NOMO-1 treated with dmso at 0.1 percent for 144 hours (cell line): ENCODE measurements at regions not wholly inside any gene's neighbourhood (a gene's known extent, or its start where the extent isn't known, plus 50 kb on each side); places are given as distances from the start of the nearest gene placed in this dataset.

Experiments used
- DNase-seq: peaks from one replicate; lab custom pipeline; 2025; ENCODE audit not compliant: unreplicated experiment; lab: John Stamatoyannopoulos, UW

DNA sequence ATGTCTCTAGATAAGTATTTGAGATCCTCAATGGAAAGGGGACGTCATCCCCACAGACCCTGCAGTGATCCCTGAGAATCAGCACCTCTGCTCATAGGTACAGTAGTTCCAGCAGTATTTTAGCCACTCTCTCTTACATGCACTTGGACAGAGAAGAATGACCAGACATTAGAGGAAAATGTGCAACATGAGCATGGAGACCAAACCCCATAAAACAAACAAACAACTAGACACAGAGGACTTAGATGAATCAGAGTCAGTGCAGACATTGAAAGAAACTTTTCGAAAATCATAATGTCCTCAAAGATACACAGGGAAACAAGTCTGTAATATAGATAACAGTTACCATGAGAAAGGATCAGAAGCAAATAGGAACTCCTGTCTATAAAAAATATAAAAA lies 108.2 kb downstream of the LYPLAL1 start:
- DNase-seq: no peak

DNA sequence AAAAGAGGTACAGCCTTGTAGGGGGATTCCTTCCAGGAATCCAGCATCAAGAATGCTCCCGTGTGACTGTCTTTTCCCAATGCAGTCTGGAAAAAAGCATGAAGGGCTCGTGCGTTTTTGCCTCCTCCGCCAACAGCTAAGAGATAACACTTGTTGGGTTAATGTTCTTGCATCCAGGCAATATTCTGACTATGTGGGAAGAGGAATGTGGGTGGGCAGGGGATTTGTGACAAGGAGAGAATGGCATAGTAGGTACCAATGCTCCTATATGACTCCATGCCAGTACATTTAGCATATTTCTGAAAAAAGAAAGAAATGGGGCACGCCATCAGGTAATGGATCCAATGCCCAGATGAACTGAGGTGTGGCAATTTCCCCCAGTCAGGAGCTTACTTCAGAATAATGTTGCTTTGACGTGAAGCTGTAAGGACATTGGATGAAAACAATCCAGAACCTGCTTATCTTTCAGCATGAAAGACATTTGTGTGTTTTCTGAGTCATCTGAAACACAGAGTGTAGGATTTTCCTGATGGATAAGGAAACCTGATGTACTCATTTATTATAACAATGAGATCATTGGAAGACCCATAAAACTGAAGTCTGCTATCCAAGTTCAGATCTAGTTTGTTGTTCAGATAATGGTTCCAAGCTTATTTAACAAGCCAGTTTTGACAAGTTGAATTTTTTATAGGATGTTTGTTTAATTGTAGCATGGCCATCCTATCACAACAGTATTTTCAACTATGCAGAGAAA lies 105.5 kb downstream of the LYPLAL1 start:
- no peak for DNase-seq

DNA sequence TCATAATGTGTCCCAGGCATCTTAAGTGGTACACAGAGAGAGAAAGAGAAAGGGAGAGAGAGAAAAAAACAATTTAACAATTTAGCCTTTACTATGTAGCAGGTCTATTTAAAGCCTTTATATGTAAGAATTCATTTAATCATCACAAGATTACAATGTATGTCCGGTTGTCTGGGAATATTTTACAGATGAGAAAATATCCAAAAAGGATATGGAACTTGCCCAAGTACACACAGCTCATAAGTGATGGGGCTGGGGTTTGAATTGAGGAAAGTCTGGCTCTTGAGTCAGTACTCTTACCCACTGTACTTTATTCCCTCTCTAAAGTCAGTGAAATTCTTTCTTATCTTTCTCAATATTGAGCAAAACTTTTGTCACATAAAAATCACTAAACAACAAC lies 104.6 kb downstream of the LYPLAL1 start:
- DNase-seq: no peak

DNA sequence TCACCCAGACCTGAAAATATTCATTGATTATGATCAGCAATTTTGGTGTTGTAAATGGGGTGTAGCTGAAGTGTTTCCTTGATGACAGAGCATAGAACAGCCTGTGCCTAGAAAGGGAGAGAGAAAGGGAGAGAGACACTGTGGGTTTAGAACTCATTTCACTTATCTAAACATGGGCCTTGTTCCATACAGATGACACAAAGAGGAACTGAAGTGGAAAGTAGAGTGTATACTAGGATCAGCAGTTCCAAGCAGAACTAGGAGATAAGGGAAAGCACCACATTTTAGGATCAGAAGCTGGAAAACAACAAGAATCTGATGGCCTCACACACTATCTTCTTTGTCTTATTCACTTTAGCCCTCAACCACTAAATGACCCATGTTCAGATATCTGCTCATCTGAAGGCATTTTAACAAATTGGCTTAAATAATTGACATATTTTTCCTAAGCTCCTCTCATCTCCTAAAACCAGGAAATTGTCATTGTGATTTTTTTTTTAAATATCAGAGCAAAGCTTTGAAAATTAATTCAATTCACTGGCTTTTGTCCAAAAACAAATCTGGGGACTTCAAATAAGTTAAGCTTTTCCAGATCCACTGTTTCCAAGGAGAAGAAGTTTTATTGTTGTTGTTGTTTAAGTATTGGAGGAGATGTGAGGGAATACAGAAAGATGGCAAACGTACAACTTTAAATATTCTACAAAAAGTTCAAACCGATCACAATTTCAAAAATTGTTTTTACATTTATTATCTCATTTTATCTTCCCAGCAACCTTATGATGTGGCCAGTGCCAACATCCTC lies 103.8 kb downstream of the LYPLAL1 start:
- no peak for DNase-seq

DNA sequence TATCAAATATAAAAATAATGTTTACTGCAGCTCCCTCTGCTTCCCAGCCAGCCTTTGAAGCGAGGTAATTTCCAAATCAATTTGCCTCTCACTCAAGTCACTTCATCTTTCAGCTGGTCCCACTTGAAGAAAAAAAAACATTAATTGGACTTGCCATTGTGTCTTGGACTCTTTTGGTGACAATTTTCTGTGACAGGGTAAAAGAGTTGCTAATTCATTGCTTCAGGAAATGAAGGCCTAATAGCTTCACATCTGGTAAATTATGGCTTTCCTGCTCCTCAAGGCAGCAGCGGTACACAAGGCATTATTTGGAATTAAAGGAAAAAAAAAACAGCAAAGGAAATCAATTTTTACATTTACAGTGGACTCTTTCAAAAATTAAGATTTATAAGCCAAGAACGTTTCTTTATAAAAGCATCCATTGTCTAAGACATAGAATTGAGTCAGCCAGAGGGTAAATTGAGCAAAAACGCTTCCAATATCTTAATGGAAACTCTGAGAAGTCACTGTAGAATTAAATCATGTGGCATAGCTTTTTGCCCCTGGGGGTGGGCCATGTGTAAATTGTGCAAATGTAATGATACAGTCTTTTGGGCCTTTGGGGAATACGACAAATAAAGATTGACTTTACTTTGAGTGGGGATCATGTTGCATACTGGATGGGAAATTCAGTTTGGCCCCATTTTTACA lies 102.5 kb downstream of the LYPLAL1 start:
- DNase-seq: no peak

DNA sequence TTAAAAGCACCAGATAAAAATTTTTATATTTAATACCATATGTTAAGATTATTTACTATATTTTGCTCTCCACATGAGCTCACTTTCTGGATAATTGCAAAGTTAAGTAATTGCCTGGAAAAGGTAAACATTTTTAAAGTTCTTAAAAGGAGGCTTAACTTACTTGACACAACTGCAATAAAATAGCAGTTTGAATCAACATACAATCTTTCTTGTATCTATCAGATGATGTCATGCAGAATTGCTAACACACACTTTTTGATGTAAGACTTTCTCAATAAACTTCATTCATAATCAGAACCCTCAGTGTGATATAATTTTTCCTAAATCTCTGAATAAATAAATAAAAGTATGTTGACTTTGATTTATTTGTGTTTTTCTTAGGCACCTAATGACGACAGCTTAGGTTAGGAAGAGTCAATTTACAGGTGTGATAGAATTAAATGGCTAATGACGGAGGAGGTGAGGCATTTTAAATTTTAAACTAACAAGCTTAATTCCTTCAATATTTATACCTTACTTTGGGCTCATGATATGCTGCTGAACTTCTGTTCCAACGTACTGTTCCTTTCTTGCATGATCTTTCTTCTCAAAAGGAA lies 99.5 kb downstream of the LYPLAL1 start:
- DNase-seq: no peak

DNA sequence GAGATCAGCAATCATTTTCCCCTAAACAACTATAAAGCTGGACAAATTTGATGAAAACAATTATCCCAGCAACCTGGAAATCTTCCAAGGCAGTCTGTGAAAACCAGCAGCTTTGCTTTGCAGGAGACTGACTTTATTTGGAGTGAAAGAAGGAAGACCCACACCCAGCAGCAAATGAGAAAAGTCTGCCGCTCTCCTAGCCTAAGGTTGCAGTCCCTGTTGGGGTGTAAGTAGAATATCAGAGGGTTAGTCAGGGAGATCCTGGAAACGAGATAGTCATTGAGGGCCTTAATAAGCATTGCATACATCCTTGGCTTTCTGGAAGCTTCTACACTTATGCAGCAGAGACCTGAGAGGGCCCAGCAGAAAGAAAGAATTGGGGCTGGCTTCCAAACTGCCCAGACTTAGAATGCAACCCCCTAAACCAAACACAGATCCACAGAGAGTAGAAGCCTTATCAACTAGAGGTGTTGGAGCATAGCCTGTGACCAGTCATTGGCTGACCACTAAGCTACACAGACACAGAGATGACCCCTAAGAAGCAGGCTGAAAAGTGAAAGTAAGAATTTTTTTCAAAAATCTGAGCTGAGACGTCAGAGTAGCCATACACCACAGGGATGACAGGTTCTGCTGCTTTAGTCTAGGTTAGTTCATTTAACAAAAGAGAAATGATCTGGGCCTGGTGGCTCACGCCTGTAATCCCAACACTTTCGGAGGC lies 98.3 kb downstream of the LYPLAL1 start:
- no peak for DNase-seq

DNA sequence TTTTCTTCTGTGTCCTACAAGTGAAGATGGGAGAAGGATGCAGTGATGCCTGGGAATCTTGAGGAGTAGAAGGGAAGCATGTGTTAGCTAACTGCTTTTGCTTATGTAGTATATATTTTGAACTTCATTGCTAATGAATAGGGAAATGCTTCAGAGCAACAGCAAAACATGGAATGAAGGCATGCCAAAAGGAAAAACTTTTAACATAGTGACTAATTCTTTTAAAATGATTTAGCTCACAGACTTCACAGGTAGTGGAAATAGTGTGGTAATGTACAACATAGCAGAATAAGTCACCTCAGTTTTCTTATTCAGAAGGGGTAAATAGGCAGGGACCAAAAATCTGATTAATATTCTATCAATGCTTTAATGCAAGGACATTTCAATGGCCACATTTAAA lies 95.5 kb downstream of the LYPLAL1 start:
- no peak for DNase-seq

DNA sequence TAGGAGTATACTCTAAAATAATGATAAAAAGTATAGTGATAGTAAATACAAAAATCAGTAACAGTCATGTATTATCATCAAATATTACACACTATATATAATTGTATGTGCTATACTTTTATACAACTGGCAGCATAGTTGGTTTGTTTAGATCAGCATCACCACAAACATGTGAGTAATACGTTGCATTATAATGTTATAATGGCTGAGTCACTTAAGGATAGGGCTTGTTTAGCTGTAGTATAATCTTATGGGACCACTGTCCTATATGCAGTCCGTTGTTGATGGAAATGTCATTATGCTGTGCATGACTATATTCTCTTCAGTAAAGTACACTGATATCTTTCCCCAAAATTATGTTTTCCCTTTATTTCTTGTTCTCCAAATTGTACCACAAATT lies 92.8 kb downstream of the LYPLAL1 start:
- DNase-seq: no peak

DNA sequence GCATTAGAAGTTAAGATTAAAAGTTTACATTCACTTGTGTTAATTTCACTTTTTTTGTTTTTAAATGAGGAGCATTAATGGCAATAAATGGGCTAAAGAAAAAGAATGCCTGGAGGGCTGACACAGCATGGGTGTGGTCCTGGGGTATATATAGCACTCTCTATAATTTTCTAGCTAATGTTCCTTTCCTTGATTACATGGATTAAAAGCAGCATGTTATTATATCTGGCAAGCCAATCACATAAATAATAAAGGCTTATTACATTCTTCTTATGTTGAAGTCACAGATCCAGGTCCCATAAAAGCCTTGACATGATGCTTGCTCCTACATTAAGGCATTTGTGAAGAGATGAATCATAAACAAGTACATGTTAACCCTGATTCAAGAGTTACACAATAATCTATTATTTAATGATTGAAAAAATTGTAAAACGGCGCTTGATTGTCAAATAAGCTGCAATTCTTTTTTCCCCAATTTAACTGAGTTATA lies 91.4 kb downstream of the LYPLAL1 start:
- DNase-seq: no peak

DNA sequence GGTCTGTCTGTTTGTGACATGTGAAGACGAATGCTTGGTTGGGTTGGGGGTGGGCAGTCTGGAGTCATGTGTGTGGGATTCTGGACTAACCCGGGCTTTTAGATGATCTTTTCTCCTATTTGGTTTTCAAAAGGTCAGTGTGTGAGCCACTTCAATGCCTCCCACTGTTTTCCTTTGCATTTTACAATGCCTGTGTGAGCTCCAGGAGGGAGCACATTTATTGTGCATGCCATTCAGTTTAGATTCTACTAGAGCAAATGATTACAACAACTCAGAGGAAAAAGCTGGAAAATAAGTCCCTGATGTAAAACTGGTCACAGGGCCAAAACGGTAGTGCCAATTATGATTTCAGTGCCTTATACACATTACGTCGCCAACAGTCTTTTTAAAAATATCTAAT lies 90.9 kb downstream of the LYPLAL1 start:
- DNase-seq: no peak
